ENCODE measurements at regions not wholly inside any gene's neighbourhood (a gene's known extent, or its start where the extent isn't known, plus 50 kb on each side); places are given as distances from the start of the nearest gene placed in this dataset.

DNA sequence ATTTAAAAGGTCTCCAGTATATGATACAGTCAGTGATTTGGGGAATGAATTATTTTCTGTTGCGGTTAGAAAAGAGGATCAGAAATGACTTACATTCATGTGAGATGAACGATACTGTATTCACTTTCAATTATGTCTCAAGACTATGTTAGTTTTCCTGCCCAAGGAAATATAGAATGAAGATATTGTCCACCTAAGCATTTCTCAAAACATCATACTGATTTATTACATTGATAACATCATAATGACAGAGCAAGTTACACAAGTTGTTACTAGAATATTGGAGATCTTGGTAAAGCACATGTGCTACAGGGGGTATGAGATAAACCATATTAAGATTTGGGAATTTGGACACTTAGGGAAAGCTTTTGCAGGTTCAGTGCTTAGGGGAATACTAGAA lies 67.8 kb upstream of the OR9G4 start:
- Histone ChIP-seq H2AFZ (ENCODE audit: insufficient read depth, low read depth, low read length, poor library complexity, severe bottlenecking) (no peak overlapping the region), H3K36me3 (replicated peaks in 1 of 2; ENCODE audit: control extremely low read depth in 1 of 2, control insufficient read depth in 1 of 2, extremely low read depth in 1 of 2, insufficient read depth in 2 of 2, low read length in 1 of 2) (no peaks in the 10 kb centered on the region), H3K79me2 (ENCODE audit: control insufficient read depth, insufficient read depth, low read length) (no peaks in the 10 kb centered on the region), H3K9ac (ENCODE audit: low read length) (no peak overlapping the region), H3K9me3 (ENCODE audit: control extremely low read depth in 1 of 3, control insufficient read depth in 2 of 3, insufficient read depth in 1 of 3, low read length in 2 of 3) (no peaks in the 10 kb centered on the region), H3K4me2 (replicated peaks; ENCODE audit: low read depth, low read length, poor library complexity, severe bottlenecking) (no peak overlapping the region), H3K4me3 (ENCODE audit: control extremely low read depth in 1 of 5, extremely low read depth in 1 of 5, insufficient read depth in 1 of 5, low read depth in 2 of 5, low read length in 4 of 5) (no peak overlapping the region), H3K4me1 (ENCODE audit: control insufficient read depth in 2 of 2, insufficient read depth in 2 of 2, low read length in 2 of 2) (no peaks in the 10 kb centered on the region), H3K27ac (ENCODE audit: low read length in 2 of 2) (no peak overlapping the region), H4K20me1 (ENCODE audit: control insufficient read depth, insufficient read depth, low read length, poor library complexity, severe bottlenecking) (no peaks in the 10 kb centered on the region), H3K27me3 (replicated peaks in 1 of 4; ENCODE audit: control extremely low read depth in 1 of 4, control insufficient read depth in 3 of 4, insufficient read depth in 4 of 4, low read length in 3 of 4) (no peaks in the 10 kb centered on the region)
- Mint-ChIP-seq H3K4me1 (no peaks in the 10 kb centered on the region), H3K27ac (no peak overlapping the region), H3K4me3 (no peak overlapping the region), H3K9me3 (ENCODE audit: insufficient read depth) (no peaks in the 10 kb centered on the region), H3K27me3 (peaks cover 3% of the 10 kb centered on the region)
- POLR2A ChIA-PET = no interaction called here
- DNase-seq (no peak), ATAC-seq (ENCODE audit: low read depth) (no peak)
- no CpG with 5 or more reads among the region's 2 CpGs for WGBS (ENCODE audit: insufficient coverage)
- intact Hi-C loops (cut with micrococcal nuclease) = no loop called here
- TF ChIP-seq, protein P1, sequence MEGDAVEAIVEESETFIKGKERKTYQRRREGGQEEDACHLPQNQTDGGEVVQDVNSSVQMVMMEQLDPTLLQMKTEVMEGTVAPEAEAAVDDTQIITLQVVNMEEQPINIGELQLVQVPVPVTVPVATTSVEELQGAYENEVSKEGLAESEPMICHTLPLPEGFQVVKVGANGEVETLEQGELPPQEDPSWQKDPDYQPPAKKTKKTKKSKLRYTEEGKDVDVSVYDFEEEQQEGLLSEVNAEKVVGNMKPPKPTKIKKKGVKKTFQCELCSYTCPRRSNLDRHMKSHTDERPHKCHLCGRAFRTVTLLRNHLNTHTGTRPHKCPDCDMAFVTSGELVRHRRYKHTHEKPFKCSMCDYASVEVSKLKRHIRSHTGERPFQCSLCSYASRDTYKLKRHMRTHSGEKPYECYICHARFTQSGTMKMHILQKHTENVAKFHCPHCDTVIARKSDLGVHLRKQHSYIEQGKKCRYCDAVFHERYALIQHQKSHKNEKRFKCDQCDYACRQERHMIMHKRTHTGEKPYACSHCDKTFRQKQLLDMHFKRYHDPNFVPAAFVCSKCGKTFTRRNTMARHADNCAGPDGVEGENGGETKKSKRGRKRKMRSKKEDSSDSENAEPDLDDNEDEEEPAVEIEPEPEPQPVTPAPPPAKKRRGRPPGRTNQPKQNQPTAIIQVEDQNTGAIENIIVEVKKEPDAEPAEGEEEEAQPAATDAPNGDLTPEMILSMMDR (IDR thresholded peaks at IDR 0.05) = no peak
- TF ChIP-seq EZH2 (IDR thresholded peaks at IDR 0.05; ENCODE audit: borderline replicate concordance, insufficient read depth, low read depth, low read length, poor library complexity, severe bottlenecking) = no peak
- CTCF ChIA-PET = no interaction called here

DNA sequence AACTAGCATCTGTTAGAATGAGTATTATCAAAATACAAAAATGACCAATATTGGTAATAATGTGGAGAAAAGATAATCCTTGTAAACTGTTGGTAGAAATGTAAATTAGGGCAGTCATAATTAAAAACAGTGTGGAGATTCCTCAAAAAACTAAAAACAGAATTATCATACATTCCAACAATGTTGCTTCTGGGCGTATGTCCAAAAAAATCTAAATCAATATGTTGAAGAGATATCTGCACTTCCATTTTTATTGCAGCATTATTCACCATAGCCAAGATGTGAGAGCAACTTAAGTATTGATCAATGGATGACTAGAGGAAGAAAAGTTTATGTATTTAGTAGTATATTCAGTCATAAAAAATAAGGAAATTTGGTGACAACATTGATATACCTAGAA lies 59.8 kb upstream of the OR9G4 start:
- CTCF ChIA-PET = no interaction called here
- Histone ChIP-seq H3K9me3 (ENCODE audit: control extremely low read depth in 1 of 3, control insufficient read depth in 2 of 3, insufficient read depth in 1 of 3, low read length in 2 of 3) (no peaks in the 10 kb centered on the region), H3K27me3 (replicated peaks in 1 of 4; ENCODE audit: control extremely low read depth in 1 of 4, control insufficient read depth in 3 of 4, insufficient read depth in 4 of 4, low read length in 3 of 4) (no peaks in the 10 kb centered on the region), H3K4me1 (ENCODE audit: control insufficient read depth in 2 of 2, insufficient read depth in 2 of 2, low read length in 2 of 2) (no peaks in the 10 kb centered on the region), H3K27ac (ENCODE audit: low read length in 2 of 2) (no peak overlapping the region), H2AFZ (ENCODE audit: insufficient read depth, low read depth, low read length, poor library complexity, severe bottlenecking) (no peak overlapping the region), H3K4me3 (ENCODE audit: control extremely low read depth in 1 of 5, extremely low read depth in 1 of 5, insufficient read depth in 1 of 5, low read depth in 2 of 5, low read length in 4 of 5) (no peak overlapping the region), H3K9ac (ENCODE audit: low read length) (no peak overlapping the region), H3K4me2 (replicated peaks; ENCODE audit: low read depth, low read length, poor library complexity, severe bottlenecking) (no peak overlapping the region), H3K36me3 (replicated peaks in 1 of 2; ENCODE audit: control extremely low read depth in 1 of 2, control insufficient read depth in 1 of 2, extremely low read depth in 1 of 2, insufficient read depth in 2 of 2, low read length in 1 of 2) (no peaks in the 10 kb centered on the region), H3K79me2 (ENCODE audit: control insufficient read depth, insufficient read depth, low read length) (no peaks in the 10 kb centered on the region), H4K20me1 (ENCODE audit: control insufficient read depth, insufficient read depth, low read length, poor library complexity, severe bottlenecking) (no peaks in the 10 kb centered on the region)
- TF ChIP-seq EZH2 (IDR thresholded peaks at IDR 0.05; ENCODE audit: borderline replicate concordance, insufficient read depth, low read depth, low read length, poor library complexity, severe bottlenecking) = no peak
- TF ChIP-seq, protein P1 (IDR thresholded peaks at IDR 0.05) = no peak
- POLR2A ChIA-PET = no interaction called here
- Mint-ChIP-seq H3K4me3 (no peak overlapping the region), H3K4me1 (no peaks in the 10 kb centered on the region), H3K27ac (no peak overlapping the region), H3K9me3 (ENCODE audit: insufficient read depth) (peaks cover 3% of the 10 kb centered on the region), H3K27me3 (no peaks in the 10 kb centered on the region)
- DNase-seq = no peak
- ATAC-seq (ENCODE audit: low read depth) = no peak
- WGBS (ENCODE audit: insufficient coverage) = no CpG with 5 or more reads among the region's 1 CpG
- intact Hi-C loops (cut with micrococcal nuclease) = no loop called here
